SIG-M5 treated with dmso at 0.1 percent for 504 hours (cell line): ENCODE measurements at regions not wholly inside any gene's neighbourhood (a gene's known extent, or its start where the extent isn't known, plus 50 kb on each side); places are given as distances from the start of the nearest gene placed in this dataset.

Experiments
- DNase-seq: peaks from one replicate; lab custom pipeline; 2025; ENCODE audit not compliant: unreplicated experiment; lab: John Stamatoyannopoulos, UW

DNA sequence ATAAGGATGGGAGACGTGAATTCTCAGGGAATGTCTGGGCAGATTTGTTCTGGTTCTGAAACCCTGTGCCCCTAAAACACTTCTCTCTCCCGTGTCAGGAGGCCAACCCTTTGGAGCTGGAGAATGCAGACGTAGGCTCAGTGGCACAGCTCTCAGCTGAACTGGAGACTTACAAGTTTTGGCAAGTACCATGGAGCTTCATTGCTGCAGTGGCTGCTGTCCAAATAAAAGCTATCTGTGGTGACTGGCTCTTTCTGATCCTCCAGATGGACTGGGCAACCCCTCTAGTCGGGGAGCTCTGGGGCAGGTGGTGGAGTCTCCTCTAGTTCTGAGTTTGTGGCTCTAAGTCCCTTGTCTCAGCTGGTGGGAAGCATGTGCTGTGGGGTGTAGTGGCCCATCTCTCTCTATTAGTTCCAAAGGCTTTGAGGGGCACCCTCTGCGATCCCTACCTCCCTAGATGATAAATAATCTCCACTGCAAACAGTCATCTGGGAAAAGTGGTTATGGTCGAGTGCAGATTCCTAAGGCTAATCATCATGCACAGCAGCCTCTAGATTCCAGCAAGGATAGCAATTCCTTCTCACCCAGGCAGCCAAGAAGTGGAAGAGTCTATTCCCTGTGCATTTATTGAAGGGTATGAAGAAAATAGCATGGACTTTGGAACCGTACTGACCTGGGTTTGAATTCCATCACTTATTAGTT is 204.2 kb upstream of the KLF4 start:
- DNase-seq = no peak

DNA sequence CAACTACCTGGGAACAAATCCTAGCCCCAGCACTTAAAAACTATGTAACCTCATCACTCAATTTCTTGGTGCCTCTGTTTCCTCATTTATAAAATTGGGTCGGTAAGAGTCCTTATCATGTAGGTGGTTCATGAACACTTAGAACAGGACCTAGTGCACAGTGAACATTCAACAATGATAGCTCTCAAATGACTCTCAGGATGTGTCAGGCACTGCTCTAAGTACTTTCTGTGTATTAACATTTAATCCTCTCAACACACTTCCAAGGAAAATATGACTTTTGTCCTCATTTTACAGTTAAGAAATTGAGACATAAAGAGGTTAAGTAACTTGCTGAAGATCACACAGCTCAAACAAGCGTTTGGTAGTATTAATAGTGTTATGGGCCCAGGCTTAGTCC is 202.1 kb upstream of the KLF4 start:
- no peak for DNase-seq

DNA sequence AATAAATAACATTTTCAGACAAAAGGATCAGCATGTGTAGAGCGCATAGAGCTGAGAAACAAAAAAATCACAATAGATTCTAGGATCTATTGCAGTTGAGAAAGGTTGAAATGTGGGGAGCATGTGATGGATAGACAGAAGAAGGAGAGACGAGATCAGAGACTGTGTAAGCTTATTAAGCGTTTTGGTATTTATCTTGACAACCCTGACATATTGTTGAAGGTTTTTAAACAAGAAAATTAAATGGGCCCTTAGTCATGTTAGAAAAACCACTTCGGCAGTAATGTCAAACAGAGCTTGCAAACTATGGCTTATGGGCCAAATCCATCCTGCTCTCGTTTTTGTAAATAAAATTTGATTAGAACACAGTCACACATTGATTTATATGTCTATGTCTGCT is 200.5 kb upstream of the KLF4 start:
- no peak for DNase-seq

DNA sequence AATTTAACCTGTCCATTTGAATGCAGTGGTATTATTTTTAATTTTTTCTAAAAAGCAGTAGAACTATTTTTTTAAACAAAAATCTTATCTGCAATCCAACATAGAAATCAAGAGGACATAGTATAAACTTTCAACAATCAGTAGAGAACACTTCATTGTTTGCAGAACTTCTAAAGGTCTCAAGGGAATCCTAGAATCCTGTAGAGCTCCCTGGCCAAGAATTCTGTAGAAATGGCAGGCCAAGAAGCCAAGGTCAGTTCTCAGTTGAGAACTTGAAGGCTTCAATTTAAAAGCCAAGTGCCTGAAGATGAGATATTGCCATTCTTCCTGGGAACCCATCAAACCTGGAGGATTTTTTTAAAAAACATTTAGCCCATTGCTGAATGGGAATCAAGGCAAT is 199.2 kb upstream of the KLF4 start:
- DNase-seq = no peak

DNA sequence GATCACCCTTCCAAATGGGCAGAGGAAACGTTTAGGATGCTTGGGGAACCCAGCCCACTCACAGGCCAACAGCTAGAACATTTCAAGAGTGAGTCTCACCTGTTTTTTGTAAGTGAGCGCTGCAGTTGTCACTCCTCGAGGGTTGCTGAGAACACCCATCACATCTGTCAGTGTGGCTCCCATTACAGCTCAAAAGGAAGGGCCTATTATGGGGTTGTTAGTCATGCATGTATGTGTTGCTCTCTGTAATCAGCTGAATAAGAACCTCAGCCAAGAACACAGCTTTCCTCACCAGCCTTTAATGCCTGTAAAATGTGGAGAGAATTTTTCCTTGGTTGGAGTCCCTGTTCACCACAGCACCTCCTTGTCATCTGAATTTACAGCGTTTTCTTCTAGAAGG is 196.3 kb upstream of the KLF4 start:
- DNase-seq = no peak

DNA sequence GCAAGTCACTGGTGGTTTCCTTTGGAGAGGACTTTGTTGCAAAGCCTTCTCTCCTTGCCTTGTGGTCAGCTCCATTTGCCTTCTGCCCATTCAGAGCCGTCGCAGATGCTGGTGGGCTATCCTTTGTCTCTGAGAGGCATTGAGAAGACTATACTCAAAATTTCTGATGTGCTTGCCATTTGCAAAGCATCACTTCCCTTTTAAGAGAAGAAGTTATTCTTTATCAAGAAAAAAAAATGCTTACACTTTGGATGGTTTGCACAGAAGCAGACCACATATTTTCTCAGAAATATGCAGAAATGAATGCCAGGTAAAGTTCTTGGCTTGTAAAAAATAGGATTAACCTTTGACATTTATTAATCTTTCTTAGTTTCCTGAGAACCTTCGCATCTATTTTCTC is 195.8 kb upstream of the KLF4 start:
- no peak for DNase-seq

DNA sequence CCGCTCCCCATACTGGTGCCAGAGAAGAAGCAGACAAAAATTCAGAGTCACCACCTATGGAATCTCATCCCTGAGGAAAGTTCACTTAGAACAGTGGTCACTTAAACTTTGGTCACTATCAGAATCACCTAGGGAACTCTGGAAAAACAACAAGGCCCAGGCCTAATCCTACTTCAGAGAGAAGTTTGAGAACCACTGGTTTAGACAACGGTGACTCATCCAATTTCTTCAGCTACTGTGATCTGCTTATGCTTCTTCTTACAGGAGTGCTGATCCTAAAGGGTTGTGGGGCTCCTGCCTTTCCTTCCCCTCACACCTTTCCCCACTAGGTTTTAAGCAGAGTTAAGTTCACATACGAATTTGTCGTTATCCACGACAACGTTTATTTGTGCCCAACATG is 194.7 kb upstream of the KLF4 start:
- DNase-seq = no peak

DNA sequence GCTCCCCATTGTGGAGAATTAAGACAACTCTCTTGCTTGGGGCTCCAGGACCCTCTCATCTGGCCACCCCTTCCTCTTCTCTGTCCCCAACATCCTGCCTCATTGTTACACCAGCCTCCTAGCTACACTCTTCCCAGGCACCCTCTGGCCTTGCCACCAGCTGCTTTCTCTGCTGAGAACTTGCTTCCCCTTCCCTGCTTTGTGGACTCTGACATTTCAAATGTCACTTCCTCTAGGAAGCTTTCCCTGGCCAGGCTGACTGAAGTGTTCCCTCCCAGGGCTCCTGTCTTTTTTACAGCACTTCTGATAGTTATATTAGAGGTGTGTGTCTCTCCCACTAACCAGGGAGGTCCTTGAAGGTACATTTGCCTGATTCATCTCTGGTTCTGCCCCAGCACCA is 194.0 kb upstream of the KLF4 start:
- DNase-seq = peak; percentile 53

DNA sequence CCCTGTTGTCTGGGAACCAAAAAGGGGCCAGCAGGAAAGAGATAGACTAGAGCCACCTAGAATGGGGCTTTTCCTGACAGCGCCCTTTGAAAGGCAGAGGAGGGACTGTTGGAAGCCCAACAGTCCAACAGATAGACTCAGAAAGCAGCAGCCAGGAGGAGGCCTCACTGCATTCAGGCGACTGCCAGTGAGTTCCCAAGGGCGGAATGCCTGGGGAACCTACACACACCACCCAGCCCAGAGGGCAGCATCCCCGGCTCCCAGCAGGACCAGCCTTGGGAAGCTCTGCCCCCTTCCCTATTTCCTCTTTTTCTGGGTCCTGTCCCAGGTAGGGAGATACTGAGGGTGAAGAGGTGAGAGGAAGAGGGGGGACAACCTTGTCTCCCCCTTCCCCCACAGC is 192.4 kb upstream of the KLF4 start:
- no peak for DNase-seq

DNA sequence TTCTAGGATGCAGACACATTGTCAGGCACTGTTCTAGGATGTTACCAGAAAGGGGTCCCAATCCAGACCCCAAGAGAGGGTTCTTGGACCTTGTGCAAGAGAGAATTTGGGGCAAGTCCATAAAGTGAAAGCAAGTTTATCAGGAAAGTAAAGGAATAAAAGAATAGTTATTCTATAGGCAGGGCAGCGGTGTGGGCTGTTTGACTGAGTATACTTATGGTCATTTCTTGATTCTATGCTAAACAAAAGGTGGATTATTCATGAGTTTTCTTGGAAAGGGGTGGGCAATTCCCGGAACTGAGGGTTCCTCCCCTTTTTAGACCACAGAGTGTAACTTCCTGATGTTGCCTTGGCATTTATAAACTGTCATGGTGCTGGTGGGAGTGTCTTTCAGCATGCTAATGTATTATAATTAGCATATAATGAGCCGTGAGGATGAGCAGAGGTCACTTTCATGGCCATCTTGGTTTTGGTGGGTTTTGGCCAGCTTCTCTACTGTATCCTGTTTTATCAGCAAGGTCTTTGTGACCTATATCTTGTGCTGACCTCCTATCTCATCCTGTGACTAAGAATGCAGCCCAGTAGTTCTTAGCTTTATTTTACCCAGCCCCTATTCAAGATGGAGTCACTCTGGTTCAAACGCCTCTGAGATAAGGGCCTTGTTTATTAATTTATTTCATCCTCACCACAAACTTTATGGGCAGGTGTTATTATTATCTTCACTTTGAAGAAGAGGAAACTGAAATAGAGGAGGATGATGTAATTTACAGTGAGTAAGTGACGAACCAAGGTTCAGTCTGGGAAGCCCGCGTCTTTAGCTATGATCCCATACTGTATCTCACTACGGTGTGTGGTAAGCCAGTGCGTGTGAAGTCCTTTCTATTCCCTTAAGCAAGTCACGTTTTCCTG is 186.0 kb upstream of the KLF4 start:
- DNase-seq = peak; percentile 81

DNA sequence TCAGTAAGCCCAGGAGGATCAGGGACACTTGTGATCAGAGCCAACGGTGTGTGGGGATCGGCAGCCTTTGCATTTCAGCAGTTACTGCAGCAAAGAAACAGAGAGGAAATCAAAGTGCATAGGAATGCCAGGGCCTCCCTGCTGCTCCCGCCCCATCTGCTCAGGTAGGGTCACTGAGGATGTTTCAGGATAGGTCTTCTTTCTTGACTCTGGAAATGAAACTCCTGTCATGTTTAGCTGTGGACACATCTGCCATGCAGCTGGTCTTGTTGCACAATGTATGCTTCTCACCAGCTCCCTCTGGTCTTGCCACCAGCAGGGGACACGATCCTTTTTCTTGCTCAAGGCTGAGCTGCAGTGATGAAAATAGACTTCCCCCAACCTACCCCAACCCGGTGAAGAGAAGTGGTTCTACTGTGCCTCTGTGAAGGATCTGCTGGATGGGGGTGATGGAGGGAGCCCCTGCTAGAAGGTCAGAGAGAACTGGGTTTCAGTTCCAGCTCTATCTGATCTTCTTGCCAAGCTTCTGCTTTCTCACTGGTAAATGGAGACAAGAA is 185.2 kb upstream of the KLF4 start:
- peak; percentile 98 for DNase-seq

DNA sequence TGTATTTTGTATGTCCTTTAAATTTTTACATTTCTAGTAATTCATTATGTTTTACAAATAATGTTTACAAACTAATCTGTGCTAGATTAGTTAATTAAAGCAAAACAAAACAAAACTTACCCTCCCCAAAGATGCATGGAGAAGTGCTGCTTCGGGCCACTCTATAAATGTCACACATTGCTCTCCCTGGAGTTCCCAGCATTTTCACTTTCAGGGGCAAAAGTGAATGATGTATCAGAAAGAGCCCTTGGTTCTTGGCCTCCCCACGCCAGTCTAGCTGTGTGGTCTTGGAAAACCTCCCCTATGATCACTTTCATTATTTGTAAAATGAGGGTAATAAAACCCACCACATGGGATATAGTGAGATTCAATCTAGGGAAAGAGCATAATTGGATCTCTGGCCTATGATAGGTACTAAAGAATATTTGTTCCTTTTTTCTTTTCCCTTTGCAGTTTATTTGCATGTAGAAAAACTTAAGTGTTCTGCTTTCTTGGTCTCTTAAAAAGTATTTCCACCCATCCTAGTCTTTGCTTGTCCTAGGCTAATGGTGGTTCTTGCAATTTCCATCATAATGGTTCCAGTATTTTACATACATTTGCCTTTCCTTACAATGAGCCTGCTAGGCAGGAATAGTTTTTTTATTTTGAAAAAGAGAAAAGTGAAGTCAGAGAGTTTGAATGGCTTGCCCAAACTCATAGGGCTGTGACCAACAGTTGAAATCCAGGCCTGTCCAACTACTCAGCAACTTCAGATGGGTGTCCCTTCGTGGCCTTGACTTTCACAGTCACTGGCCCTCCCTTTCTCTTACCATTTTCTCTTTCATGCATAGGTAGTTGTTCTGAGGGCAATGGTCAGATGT is 184.5 kb upstream of the KLF4 start:
- no peak for DNase-seq

DNA sequence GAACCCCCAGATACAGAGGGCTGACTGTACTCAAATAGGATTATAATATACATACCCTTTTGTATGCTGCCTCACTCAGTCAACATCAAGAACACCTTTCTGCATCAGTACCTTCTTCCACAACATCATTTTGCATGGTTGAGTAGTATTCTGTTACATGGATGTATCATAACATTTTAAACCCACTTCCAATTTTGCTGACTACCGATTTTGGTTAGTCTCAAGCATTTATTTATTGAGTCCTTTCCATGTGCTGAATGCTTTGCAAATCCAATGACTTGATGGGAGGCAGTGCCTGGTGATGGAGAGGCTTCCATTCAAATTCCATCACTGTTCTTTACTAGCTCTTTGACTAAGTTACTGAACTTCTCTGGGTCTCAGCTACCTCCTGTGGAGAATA is 182.0 kb upstream of the KLF4 start:
- DNase-seq = no peak

DNA sequence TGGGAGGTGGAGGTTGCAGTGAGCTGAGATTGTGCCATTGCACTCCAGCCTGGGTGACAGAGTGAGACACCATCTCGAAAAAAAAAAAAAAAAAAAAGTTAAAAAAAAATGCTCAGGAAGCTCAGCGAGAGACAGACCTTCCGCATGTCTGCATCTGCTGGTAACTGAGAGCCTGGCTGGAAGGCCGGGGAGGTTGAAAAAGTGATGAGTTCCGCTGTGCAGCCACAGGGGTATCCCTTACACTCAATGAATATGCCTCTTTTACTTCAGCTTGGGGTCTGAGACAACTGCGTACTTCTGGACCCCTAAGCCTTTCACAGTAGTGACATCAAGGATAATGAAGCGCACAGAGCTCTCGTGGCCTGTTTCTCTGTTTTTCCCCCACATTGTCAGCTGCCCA is 179.9 kb upstream of the KLF4 start:
- no peak for DNase-seq

DNA sequence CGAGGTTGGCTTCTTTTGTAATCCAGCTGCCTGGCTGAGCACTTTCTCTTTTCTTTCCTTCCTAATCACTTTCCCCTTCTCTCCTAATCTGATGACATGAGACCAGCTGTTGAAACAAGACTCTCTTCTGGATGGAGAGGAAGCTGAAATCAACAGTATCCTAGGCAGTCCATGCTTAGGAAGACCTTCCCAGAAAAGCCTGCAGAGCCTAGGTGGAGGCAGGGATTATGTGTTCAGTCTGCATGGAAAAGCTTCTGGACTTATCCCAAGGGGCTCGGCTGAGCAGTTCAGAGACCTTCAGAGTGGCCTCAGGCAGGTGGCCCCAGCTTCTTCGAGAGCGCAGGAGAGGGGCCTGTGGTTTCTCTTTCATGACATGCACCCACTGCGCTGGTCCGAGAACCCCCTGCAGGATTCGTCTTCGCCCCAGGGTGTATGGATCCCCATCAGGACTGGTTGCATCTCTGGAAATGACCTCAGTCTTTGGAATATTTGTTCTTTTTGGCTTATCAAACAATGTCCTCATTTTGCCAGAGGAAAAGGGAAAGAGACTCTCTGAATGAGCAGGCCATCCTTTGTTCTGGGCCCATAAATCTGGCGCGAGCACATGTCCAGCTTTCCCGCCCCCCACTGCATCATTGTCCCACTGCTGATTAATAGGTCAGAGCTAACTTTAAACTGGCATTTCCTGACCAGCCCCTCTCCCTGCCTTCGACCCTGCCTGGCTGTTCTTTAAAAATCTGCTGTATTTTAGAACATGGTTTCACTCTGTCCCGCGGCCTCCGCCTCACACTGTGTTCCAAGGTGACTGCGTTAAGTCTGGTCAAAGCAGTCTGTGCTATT is 177.9 kb upstream of the KLF4 start:
- DNase-seq = no peak

DNA sequence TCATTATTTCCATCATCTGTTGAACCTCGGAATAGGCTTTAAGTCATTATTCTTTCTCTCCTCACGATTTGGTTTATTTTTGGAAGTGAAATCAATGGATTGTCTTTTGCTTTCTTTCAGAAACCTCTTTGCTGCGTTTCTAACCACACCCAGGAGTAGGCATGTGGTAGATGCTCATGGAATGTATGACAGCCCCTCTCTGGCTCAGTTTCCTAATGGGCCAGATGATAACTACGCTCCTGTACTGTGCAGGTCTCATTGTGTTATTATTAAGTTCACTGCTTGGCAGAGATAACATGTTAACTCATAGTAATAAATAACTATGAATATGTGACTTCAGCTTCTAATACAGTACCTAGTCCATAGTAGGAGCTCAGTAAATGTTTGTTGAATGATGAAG is 175.5 kb upstream of the KLF4 start:
- no peak for DNase-seq

DNA sequence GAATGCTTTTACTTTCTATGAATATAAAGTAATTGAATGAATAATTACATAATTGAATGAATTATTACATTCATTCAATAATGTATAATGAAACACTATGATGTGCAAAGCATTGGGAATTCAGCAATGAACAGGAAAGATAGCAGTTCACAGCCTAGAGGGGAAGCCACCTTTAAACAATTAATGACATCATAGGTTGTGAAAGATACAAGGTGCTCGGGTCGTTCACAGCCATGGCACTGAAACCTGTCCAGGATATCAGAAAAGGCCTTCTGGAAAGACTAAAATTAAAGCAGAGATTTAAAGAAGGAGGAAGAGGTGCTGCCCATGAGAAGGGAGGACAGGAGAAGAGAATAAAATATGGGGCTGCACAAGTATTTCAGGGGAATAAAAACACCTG is 171.4 kb upstream of the KLF4 start:
- DNase-seq = no peak

DNA sequence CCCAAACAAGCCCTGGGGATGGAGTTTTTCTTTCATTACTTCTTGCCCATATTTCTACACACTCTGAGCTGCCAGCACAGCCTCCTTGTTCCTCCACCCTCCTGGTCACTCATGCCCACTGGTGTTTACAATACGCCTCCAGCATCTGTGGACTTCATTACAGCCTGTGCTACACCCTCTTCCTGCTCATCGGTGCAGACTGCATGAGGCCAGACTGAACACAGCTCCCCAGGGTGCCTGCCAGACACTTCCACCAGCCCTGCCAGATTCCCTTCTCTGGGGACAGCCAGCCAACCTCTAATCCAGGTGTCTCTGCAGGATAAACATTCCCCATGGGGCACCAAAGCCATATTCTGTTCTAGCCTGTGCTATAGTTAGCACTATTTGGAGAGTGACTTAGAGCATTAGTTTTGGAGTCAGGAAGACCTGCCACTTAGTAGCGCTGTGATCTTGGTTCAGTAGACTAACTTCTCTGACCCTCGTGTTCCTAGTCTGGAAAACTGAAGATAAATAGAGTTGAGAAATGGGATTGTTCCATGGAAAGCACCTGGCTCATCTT is 163.8 kb upstream of the KLF4 start:
- DNase-seq = no peak

DNA sequence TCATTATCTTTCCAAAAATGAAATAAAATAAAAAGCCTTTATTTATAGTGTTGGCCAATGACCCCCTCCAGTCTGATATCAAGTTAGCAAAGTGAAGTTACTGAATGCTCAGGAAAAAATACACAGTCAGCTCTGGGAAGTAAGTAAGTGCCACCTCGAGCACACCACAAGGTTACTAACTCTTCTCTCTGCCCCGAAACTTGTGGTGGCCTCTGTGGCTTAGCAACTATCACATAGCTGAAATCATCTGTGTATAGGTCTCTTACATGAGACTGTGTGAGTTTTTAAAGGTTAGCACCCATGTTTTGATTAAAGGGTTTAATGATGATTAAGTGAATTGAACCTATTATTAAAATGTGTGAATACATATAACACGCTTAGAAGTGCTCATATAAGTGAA is 161.4 kb upstream of the KLF4 start:
- DNase-seq = no peak

DNA sequence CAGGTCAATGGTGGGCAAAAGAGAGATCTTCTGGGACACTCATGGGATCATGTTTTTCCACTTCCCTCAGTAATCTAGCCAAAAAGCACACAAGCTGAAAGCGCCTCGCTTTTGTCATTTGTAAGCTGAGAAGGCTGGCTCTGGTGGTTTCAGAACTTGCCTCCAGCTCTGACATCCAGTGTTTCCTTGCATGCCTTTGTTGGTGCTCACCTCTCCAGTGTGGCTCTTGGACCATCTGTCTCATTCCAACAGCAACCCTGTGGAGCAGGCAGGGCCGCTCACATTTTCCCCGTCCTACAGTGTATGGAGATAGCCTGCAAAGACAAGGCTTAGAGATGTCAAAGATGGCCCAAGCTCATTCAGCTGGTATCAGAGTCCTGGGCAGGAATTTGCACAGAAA is 160.8 kb upstream of the KLF4 start:
- no peak for DNase-seq
